ENCODE measurements at regions not wholly inside any gene's neighbourhood (a gene's known extent, or its start where the extent isn't known, plus 50 kb on each side); places are given as distances from the start of the nearest gene placed in this dataset.
"Not testable (repeated sequence)": the region's sequence is repeated elsewhere in the genome, so short reads cannot be mapped to it uniquely, and the experiment has no call there.

DNA sequence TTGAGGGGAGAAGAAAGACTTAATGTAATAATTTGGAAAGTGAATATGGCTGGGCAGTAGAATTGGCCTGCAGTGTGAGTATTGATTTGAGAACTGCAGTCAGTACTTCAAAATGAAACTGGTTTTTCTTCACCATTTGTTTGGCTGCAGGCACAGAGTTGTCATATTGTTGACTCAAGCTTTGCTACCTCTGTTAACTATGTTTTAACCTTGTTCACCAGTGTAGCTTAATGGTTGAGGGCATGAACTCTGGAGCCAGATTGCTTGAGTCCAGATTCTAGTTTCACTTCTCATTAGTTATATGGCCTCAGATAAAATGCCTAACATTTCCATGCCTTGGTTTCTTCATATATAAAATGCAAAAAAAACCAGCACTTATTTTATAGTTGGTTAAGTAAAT lies 64.1 kb downstream of the CFAP44 start:
- Histone ChIP-seq H3K36me3 (ENCODE audit: control insufficient read depth in 3 of 3, insufficient read depth in 2 of 3, low read depth in 1 of 3, low read length in 3 of 3) (peaks cover 0 to 1% (median 0%) of the 10 kb centered on the region in 3 donors), H3K27me3 (ENCODE audit: control insufficient read depth in 3 of 3, insufficient read depth in 3 of 3, low read length in 3 of 3) (no peaks in the 10 kb centered on the region), H3K27ac (ENCODE audit: low read depth in 1 of 3, low read length in 2 of 3) (peak overlapping the region in 1 of 3 donors; percentile 21), H3K4me1 (ENCODE audit: control insufficient read depth in 3 of 3, insufficient read depth in 2 of 3, low read depth in 1 of 3, low read length in 2 of 3) (no peaks in the 10 kb centered on the region), H3K9me3 (ENCODE audit: control insufficient read depth in 2 of 2, insufficient read depth in 1 of 2, low read depth in 1 of 2, low read length in 1 of 2) (peaks cover 0 to 2% of the 10 kb centered on the region in 2 donors), H3K4me3 (ENCODE audit: low read depth in 1 of 3, low read length in 3 of 3) (no peak overlapping the region)
- FAIRE-seq (no peak), DNase-seq (peak; percentile 47 to 60)

DNA sequence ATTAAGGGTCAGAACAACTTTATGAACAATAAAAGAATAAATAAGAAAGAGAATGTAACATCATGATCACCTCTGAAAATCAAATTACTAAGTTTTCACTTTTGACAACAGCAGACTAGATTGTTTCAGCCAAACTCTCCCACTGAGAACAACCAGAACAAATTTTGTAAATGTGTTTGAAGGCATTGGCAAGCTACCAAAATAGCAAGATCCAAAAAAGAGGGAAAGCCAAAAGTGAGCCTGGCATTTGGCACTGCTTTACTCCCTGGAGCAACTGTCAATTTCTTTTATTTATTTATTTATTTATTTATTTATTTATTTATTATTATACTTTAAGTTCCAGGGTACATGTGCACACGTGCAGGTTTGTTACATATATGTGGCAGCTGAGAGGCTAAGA lies 67.2 kb downstream of the CFAP44 start:
- 87 to 97% (median 95%) methylated on average over 1 of the region's 1 CpG for WGBS, 3 donors

DNA sequence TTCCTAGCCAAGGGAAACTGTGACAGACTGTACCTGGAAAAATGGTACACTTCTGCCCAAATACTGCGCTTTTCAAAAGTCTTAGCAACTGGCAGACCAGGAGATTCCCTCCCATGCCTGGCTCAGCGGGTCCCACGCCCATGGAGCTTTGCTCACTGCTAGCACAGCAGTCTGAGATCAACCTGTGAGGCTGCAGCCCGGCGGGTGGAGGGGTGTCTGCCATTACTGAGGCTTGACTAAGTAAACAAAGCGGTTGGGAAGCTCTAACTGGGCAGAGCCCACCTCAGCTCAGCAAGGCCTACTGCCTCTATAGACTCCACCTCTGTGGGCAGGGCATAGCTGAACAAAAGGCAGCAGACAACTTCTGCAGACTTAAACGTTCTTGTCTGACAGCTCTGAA lies 74.5 kb downstream of the CFAP44 start:
- FAIRE-seq; H3K9me3 ChIP-seq (ENCODE audit: control insufficient read depth in 2 of 2, insufficient read depth in 1 of 2, low read depth in 1 of 2, low read length in 1 of 2); H3K27me3 ChIP-seq (ENCODE audit: control insufficient read depth in 3 of 3, insufficient read depth in 3 of 3, low read length in 3 of 3): not testable (repeated sequence)

More for the DNA sequence above, 67.2 kb downstream of the CFAP44 start:
- FAIRE-seq (no peak), DNase-seq (no peak)
- Histone ChIP-seq H3K36me3 (ENCODE audit: control insufficient read depth in 3 of 3, insufficient read depth in 2 of 3, low read depth in 1 of 3, low read length in 3 of 3) (peaks cover 0 to 1% (median 0%) of the 10 kb centered on the region in 3 donors), H3K4me3 (ENCODE audit: low read depth in 1 of 3, low read length in 3 of 3) (no peak overlapping the region), H3K4me1 (ENCODE audit: control insufficient read depth in 3 of 3, insufficient read depth in 2 of 3, low read depth in 1 of 3, low read length in 2 of 3) (no peaks in the 10 kb centered on the region), H3K27ac (ENCODE audit: low read depth in 1 of 3, low read length in 2 of 3) (no peak overlapping the region), H3K27me3 (ENCODE audit: control insufficient read depth in 3 of 3, insufficient read depth in 3 of 3, low read length in 3 of 3) (no peaks in the 10 kb centered on the region), H3K9me3 (ENCODE audit: control insufficient read depth in 2 of 2, insufficient read depth in 1 of 2, low read depth in 1 of 2, low read length in 1 of 2) (peaks cover 0 to 2% of the 10 kb centered on the region in 2 donors)

DNA sequence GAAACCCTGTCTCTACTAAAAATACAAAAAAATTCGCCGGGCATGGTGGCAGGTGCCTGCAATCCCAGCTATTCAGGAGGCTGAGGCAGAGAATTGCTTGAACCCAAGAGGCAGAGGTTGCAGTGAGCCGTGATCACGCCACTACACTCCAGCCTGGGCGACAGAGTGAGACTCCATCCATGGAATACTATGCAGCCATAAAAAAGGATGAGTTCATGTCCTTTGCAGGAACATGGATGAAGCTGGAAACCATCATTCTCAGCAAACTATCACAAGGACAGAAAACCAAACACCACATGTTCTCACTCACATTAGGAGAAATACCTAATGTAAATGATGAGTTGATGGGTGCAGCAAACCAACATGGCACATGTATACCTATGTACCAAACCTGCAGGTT lies 86.0 kb downstream of the CFAP44 start:
- WGBS, 3 donors = 96 to 98% (median 96%) methylated on average over 5 of the region's 5 CpGs
- H3K36me3 ChIP-seq (ENCODE audit: control insufficient read depth in 3 of 3, insufficient read depth in 2 of 3, low read depth in 1 of 3, low read length in 3 of 3); H3K27ac ChIP-seq (ENCODE audit: low read depth in 1 of 3, low read length in 2 of 3); H3K4me3 ChIP-seq (ENCODE audit: low read depth in 1 of 3, low read length in 3 of 3); H3K27me3 ChIP-seq (ENCODE audit: control insufficient read depth in 3 of 3, insufficient read depth in 3 of 3, low read length in 3 of 3); DNase-seq; H3K4me1 ChIP-seq (ENCODE audit: control insufficient read depth in 3 of 3, insufficient read depth in 2 of 3, low read depth in 1 of 3, low read length in 2 of 3); FAIRE-seq; H3K9me3 ChIP-seq (ENCODE audit: control insufficient read depth in 2 of 2, insufficient read depth in 1 of 2, low read depth in 1 of 2, low read length in 1 of 2): not testable (repeated sequence)

More for the DNA sequence above, 74.5 kb downstream of the CFAP44 start:
- not testable (repeated sequence) for H3K27ac ChIP-seq (ENCODE audit: low read depth in 1 of 3, low read length in 2 of 3); DNase-seq; H3K36me3 ChIP-seq (ENCODE audit: control insufficient read depth in 3 of 3, insufficient read depth in 2 of 3, low read depth in 1 of 3, low read length in 3 of 3); H3K4me1 ChIP-seq (ENCODE audit: control insufficient read depth in 3 of 3, insufficient read depth in 2 of 3, low read depth in 1 of 3, low read length in 2 of 3); H3K4me3 ChIP-seq (ENCODE audit: low read depth in 1 of 3, low read length in 3 of 3)
- WGBS, 3 donors = 85 to 89% (median 87%) methylated on average over 7 of the region's 7 CpGs

DNA sequence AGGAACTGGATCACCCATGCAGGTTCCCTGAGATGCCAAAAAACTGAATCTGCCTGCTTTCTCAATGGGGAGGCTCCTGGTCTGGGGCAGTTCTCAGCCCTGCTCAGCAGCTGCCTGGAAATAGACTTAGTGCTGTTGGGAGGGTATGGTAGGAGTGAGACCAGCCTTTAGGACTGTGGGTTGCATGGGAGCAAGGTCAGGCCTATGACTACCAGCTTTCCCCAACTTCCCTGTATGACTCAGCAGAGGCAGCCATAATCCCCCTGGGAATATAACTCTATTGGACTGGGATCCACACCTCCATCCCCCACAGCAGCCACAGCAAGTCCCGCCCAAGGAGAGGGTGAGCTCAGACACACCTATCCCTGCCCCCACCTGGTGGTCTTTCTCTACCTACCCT lies 87.0 kb downstream of the CFAP44 start:
- no peak for FAIRE-seq
- 88 to 98% methylated on average over 1 of the region's 1 CpG; no CpG with 5 or more reads in 1 of the 3 donors for WGBS, 3 donors
- H3K4me1 ChIP-seq (ENCODE audit: control insufficient read depth in 3 of 3, insufficient read depth in 2 of 3, low read depth in 1 of 3, low read length in 2 of 3) = no peaks in the 10 kb centered on the region
- DNase-seq = no peak
- H3K27ac ChIP-seq (ENCODE audit: low read depth in 1 of 3, low read length in 2 of 3) = no peak overlapping the region
- H3K9me3 ChIP-seq (ENCODE audit: control insufficient read depth in 2 of 2, insufficient read depth in 1 of 2, low read depth in 1 of 2, low read length in 1 of 2) = no peaks in the 10 kb centered on the region
- H3K4me3 ChIP-seq (ENCODE audit: low read depth in 1 of 3, low read length in 3 of 3) = no peak overlapping the region
- H3K27me3 ChIP-seq (ENCODE audit: control insufficient read depth in 3 of 3, insufficient read depth in 3 of 3, low read length in 3 of 3) = no peaks in the 10 kb centered on the region
- no peaks in the 10 kb centered on the region for H3K36me3 ChIP-seq (ENCODE audit: control insufficient read depth in 3 of 3, insufficient read depth in 2 of 3, low read depth in 1 of 3, low read length in 3 of 3)

DNA sequence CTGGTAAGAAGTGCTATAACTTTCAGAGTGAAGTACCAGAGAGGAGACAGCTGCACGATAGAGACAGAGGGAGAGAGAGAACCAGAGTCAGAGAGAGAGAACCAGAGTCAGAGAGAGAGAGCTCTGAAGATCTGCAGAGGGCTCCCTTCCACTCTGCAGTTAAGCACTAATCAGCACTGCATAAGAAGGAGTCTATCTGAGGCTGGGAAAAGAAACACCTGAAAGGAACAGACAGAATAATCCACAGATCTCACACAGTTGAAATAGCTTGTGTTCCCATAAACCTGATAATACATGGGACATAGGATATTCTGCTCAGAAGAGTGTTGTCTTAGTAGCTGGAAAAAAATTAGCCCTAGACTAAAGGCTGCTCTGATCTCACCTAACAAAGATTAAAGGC lies 87.6 kb downstream of the CFAP44 start:
- DNase-seq = no peak
- Histone ChIP-seq H3K4me3 (ENCODE audit: low read depth in 1 of 3, low read length in 3 of 3) (no peak overlapping the region), H3K4me1 (ENCODE audit: control insufficient read depth in 3 of 3, insufficient read depth in 2 of 3, low read depth in 1 of 3, low read length in 2 of 3) (no peaks in the 10 kb centered on the region), H3K27me3 (ENCODE audit: control insufficient read depth in 3 of 3, insufficient read depth in 3 of 3, low read length in 3 of 3) (no peaks in the 10 kb centered on the region), H3K36me3 (ENCODE audit: control insufficient read depth in 3 of 3, insufficient read depth in 2 of 3, low read depth in 1 of 3, low read length in 3 of 3) (no peaks in the 10 kb centered on the region), H3K27ac (ENCODE audit: low read depth in 1 of 3, low read length in 2 of 3) (no peak overlapping the region), H3K9me3 (ENCODE audit: control insufficient read depth in 2 of 2, insufficient read depth in 1 of 2, low read depth in 1 of 2, low read length in 1 of 2) (no peaks in the 10 kb centered on the region)
- no peak for FAIRE-seq
- WGBS, 3 donors = 80 to 100% (median 90%) methylated on average over 1 of the region's 1 CpG

DNA sequence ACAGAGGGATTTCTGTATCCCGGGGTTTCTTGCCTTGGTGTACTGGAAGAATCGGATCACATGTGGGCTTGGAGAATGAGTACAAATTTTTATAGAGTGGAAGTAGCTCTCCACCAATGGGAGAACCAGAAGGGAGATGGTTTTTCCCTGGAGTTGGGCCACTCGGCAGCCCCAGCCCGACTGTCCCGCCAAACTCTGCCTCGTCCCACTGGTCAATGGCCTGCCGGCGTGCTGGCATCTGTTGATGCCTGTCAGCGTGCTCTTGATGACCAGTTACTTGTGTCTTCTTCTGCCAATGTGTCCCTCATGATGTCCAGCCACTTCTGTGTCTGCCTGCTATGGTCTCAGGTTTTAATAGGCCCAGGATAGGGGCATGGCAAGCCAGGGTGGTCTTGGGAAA lies 100.5 kb downstream of the CFAP44 start:
- Histone ChIP-seq H3K27ac (ENCODE audit: low read depth in 1 of 3, low read length in 2 of 3) (no peak overlapping the region), H3K4me1 (ENCODE audit: control insufficient read depth in 3 of 3, insufficient read depth in 2 of 3, low read depth in 1 of 3, low read length in 2 of 3) (no peaks in the 10 kb centered on the region), H3K9me3 (ENCODE audit: control insufficient read depth in 2 of 2, insufficient read depth in 1 of 2, low read depth in 1 of 2, low read length in 1 of 2) (no peaks in the 10 kb centered on the region), H3K27me3 (ENCODE audit: control insufficient read depth in 3 of 3, insufficient read depth in 3 of 3, low read length in 3 of 3) (no peaks in the 10 kb centered on the region), H3K4me3 (ENCODE audit: low read depth in 1 of 3, low read length in 3 of 3) (no peak overlapping the region), H3K36me3 (ENCODE audit: control insufficient read depth in 3 of 3, insufficient read depth in 2 of 3, low read depth in 1 of 3, low read length in 3 of 3) (no peaks in the 10 kb centered on the region)
- no peak for DNase-seq
- 96 to 98% (median 98%) methylated on average over 9 of the region's 9 CpGs for WGBS, 3 donors
- FAIRE-seq = no peak

DNA sequence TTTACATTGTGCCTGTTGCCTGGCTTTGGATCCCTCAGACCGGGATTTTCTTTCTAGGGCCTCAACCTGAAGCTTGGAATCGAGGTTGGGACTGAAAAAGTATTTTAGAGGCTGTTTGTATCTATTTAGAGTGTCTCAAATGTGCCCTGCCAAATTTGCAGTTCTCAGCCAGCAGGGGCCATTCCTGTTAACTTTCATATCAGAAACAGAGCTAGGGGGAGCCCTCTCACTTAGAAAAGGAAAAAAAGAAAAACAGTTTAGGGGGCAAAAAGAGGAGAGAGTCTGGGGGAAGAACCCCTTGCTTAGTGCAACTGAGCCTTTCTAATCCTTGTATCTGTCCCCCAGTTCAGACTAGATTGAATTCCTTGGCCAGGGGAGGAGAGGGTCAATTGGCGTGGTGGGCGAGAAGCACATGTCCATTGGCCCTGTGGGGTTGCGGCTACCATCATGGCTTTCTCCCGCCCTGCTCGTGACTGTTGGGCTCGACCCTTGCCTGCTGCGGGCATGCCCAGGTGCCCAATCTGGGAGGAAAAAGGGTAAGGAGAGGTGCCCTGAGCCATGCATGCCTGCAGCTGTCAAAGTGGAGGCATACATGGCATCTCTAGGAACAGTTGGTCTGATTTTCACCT lies 101.6 kb downstream of the CFAP44 start:
- Histone ChIP-seq H3K36me3 (ENCODE audit: control insufficient read depth in 3 of 3, insufficient read depth in 2 of 3, low read depth in 1 of 3, low read length in 3 of 3) (no peaks in the 10 kb centered on the region), H3K27ac (ENCODE audit: low read depth in 1 of 3, low read length in 2 of 3) (no peak overlapping the region), H3K4me3 (ENCODE audit: low read depth in 1 of 3, low read length in 3 of 3) (no peak overlapping the region), H3K27me3 (ENCODE audit: control insufficient read depth in 3 of 3, insufficient read depth in 3 of 3, low read length in 3 of 3) (no peaks in the 10 kb centered on the region), H3K4me1 (ENCODE audit: control insufficient read depth in 3 of 3, insufficient read depth in 2 of 3, low read depth in 1 of 3, low read length in 2 of 3) (no peaks in the 10 kb centered on the region), H3K9me3 (ENCODE audit: control insufficient read depth in 2 of 2, insufficient read depth in 1 of 2, low read depth in 1 of 2, low read length in 1 of 2) (no peaks in the 10 kb centered on the region)
- whole genome bisulfite sequencing, 3 donors = 85 to 90% (median 90%) methylated on average over 9 of the region's 9 CpGs
- FAIRE-seq (no peak), DNase-seq (no peak)
